ENCODE measurements at regions not wholly inside any gene's neighbourhood (a gene's known extent, or its start where the extent isn't known, plus 50 kb on each side); places are given as distances from the start of the nearest gene placed in this dataset.

DNA sequence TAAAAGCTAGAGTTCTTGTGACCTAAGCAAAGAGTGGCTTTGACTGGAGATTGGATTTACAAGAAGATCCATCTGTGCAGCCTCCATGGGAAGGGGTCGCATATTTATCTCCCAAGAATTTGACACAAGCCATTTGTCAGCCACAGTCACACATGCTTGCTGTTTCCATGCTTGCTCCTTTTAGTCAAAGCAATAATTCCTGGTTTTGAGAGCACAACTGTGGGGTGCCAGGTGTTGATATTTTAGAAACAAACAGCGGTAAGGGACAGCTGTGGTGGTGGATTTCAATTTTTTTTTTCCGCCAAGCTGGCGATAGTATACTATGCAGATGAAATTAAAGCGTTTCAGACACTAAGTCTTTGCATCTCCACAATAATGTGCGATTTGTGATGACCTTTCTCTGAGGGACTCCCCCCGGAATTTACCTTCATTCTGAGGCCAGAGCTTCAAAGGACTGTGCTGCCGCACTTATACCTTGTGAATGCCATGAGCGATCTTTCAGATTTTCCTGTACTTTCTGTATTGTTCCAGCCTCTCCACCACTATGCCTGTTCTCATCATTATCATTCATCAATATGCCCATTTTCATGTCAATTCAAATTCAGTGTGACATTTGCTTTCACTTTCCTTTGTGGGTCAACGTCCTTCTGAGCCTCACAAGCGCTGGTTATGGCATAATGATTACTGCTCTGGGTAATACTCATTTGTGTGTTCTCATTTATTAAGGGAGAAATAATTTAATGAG is 108.2 kb upstream of the KBTBD8 start:
- CTCF ChIA-PET: interaction anchor here (1.2 kb wide), 1 partner anchor 11 kb away, joined by 3 read pairs; no protein-coding TSS in a partner anchor
- no peak for FAIRE-seq

More for the DNA sequence above, 108.2 kb upstream of the KBTBD8 start:
- Histone ChIP-seq H3K4me2 (ENCODE audit: insufficient read depth, low read length) (no peak overlapping the region), H3K9me1 (replicated peaks; ENCODE audit: control insufficient read depth, extremely low read depth, insufficient read depth, low read length) (no peaks in the 10 kb centered on the region), H3K27ac (ENCODE audit: insufficient read depth, low read depth, low read length) (no peak overlapping the region), H3K4me1 (ENCODE audit: control insufficient read depth, extremely low read depth, insufficient read depth, low read length) (no peaks in the 10 kb centered on the region), H3K79me2 (ENCODE audit: control insufficient read depth, insufficient read depth, low read length) (no peaks in the 10 kb centered on the region), H3K9me3 (replicated peaks; ENCODE audit: control insufficient read depth, insufficient read depth, low read length) (no peaks in the 10 kb centered on the region), H3K9ac (replicated peaks; ENCODE audit: extremely low read depth, insufficient read depth, low read length) (no peak overlapping the region), H3K27me3 (ENCODE audit: control insufficient read depth in 2 of 2, insufficient read depth in 2 of 2, low read length in 2 of 2) (no peaks in the 10 kb centered on the region), H4K20me1 (replicated peaks; ENCODE audit: control insufficient read depth, extremely low read depth, insufficient read depth, low read length) (no peaks in the 10 kb centered on the region), H2AFZ (ENCODE audit: low read depth, low read length) (no peak overlapping the region), H3K36me3 (ENCODE audit: control insufficient read depth in 2 of 2, extremely low read depth in 1 of 2, insufficient read depth in 2 of 2, low read length in 2 of 2) (no peaks in the 10 kb centered on the region), H3K4me3 (replicated peaks in 1 of 3; ENCODE audit: insufficient read depth in 1 of 3, low read depth in 1 of 3, low read length in 3 of 3) (no peak overlapping the region)
- POLR2A ChIA-PET: no interaction called here
- no peak for TF ChIP-seq POLR2A (IDR thresholded peaks at IDR 0.05; ENCODE audit: low read depth, low read length)
- no peak for TF ChIP-seq GATA2 (IDR thresholded peaks at IDR 0.05; ENCODE audit: insufficient read depth, insufficient read length, low read depth, low read length)
- TF ChIP-seq JUN (IDR thresholded peaks at IDR 0.05; ENCODE audit: borderline replicate concordance, insufficient read depth, insufficient read length, low read depth): no peak
- TF ChIP-seq MYC (IDR thresholded peaks at IDR 0.05; ENCODE audit: low read depth, low read length): no peak
- no peak for TF ChIP-seq MAX (IDR thresholded peaks at IDR 0.05; ENCODE audit: insufficient read depth, insufficient read length)
- TF ChIP-seq FOS (IDR thresholded peaks at IDR 0.05; ENCODE audit: borderline replicate concordance, insufficient read depth, low read length): no peak
- TF ChIP-seq EZH2 (IDR thresholded peaks at IDR 0.05; ENCODE audit: borderline replicate concordance, low read depth, low read length, severe bottlenecking): no peak
- TF ChIP-seq POLR2AphosphoS5 (IDR thresholded peaks at IDR 0.05; ENCODE audit: insufficient read depth, low read depth, low read length): no peak
- no peak for TF ChIP-seq CTCF (IDR thresholded peaks at IDR 0.05; ENCODE audit: extremely low read depth in 1 of 2, insufficient read depth in 1 of 2, low read depth in 1 of 2, low read length in 2 of 2)
- no peak for DNase-seq (ENCODE audit: low read depth, low spot score)
- BruUV-seq (replicated peaks): no TSS peak
- dilution Hi-C loops (cut with MboI; ENCODE audit: extremely low pct_ligation_motif_present, low sequenced_read_pairs): no loop called here
- intact Hi-C loops (cut with micrococcal nuclease): no loop called here

All from endothelial cell of umbilical vein (primary cell).